Naive thymus-derived CD4-positive, alpha-beta T cell (primary cell): ENCODE measurements at regions not wholly inside any gene's neighbourhood (a gene's known extent, or its start where the extent isn't known, plus 50 kb on each side); places are given as distances from the start of the nearest gene placed in this dataset.

Experiments
- ATAC-seq: fragments of 150-1000 bp; cut with Tn5 transposase; 2 replicates; pipeline ENCODE4 v1.10.0; 2021; ENCODE audit warnings: mild to moderate bottlenecking, moderate library complexity
- CTCF ChIA-PET: fragments of 350-600 bp; sonication (Branson Sonifier 250); formaldehyde crosslinking; loops from one replicate; lab custom pipeline; 2021; ENCODE audit warnings: antibody characterized with exemption; lab: Charles Lee
- POLR2A ChIA-PET: fragments of 350-600 bp; sonication (Branson Sonifier 250); formaldehyde crosslinking; loops from one replicate; lab custom pipeline; 2021; ENCODE audit warnings: antibody characterized with exemption, inconsistent platforms; lab: Charles Lee
- DNase-seq, 9 donors: peaks; one replicate each; pipeline versions ENCODE4 v3.0.0 to v3.0.0-alpha.2; 2020 to 2022; ENCODE audit warnings: mixed read lengths in 1 of 9
- H3K27ac ChIP-seq: one replicate; pipeline ENCODE4 v1.7.0; 2013; ENCODE audit warnings: mild to moderate bottlenecking, low read depth, low read length, moderate library complexity
- H3K27me3 ChIP-seq, 2 donors: one replicate each; pipeline ENCODE4 v1.7.0; 2013; ENCODE audit warnings: low read length in 2 of 2, mild to moderate bottlenecking in 2 of 2, moderate library complexity in 2 of 2; ENCODE audit not compliant: control insufficient read depth in 2 of 2, insufficient read depth in 2 of 2
- H3K36me3 ChIP-seq, 3 experiments: 1 replicate in 2 of 3; 2 replicates in 1 of 3; pipeline ENCODE4 v1.7.0; 2013; ENCODE audit warnings: low read length in 3 of 3, mild to moderate bottlenecking in 3 of 3, moderate library complexity in 1 of 3; ENCODE audit not compliant: insufficient read depth in 3 of 3, control insufficient read depth in 2 of 3
- H3K4me1 ChIP-seq, 2 donors: one replicate each; pipeline ENCODE4 v1.7.0; 2013; ENCODE audit warnings: low read length in 2 of 2, mild to moderate bottlenecking in 2 of 2, moderate library complexity in 1 of 2; ENCODE audit not compliant: control insufficient read depth in 2 of 2, insufficient read depth in 2 of 2
- H3K4me3 ChIP-seq: 2 replicates; pipeline ENCODE4 v1.7.0; 2013; ENCODE audit warnings: mild to moderate bottlenecking, low read length
- H3K9me3 ChIP-seq, 3 experiments: 1 replicate in 2 of 3; 2 replicates in 1 of 3; pipeline ENCODE4 v1.7.0; 2013; ENCODE audit warnings: low read length in 3 of 3; ENCODE audit not compliant: control insufficient read depth in 2 of 3
- H3K27ac Mint-ChIP-seq, 9 donors: one replicate each; pipeline ENCODE4 v1.8.0; 2020 to 2022; ENCODE audit warnings: mixed read lengths in 9 of 9, mild to moderate bottlenecking in 8 of 9, moderate library complexity in 5 of 9, inconsistent platforms in 2 of 9
- H3K27me3 Mint-ChIP-seq, 5 donors: one replicate each; pipeline ENCODE4 v1.8.0; 2021 to 2022; ENCODE audit warnings: mixed read lengths in 5 of 5, mild to moderate bottlenecking in 1 of 5
- H3K36me3 Mint-ChIP-seq, 5 donors: one replicate each; pipeline ENCODE4 v1.8.0; 2020 to 2022; ENCODE audit warnings: mixed read lengths in 5 of 5, mild to moderate bottlenecking in 3 of 5, inconsistent platforms in 1 of 5
- H3K4me1 Mint-ChIP-seq, 7 donors: one replicate each; pipeline ENCODE4 v1.8.0; 2020 to 2022; ENCODE audit warnings: mixed read lengths in 7 of 7, mild to moderate bottlenecking in 3 of 7, inconsistent platforms in 1 of 7
- H3K4me3 Mint-ChIP-seq, 10 donors: one replicate each; pipeline ENCODE4 v1.8.0; 2020 to 2022; ENCODE audit warnings: mild to moderate bottlenecking in 10 of 10, mixed read lengths in 10 of 10, moderate library complexity in 6 of 10, inconsistent platforms in 2 of 10
- H3K9me3 Mint-ChIP-seq, 11 donors: one replicate each; pipeline ENCODE4 v1.8.0; 2020 to 2022; ENCODE audit warnings: mixed read lengths in 11 of 11, mild to moderate bottlenecking in 4 of 11, inconsistent platforms in 1 of 11, moderate library complexity in 1 of 11
- intact Hi-C, 2 donors: fragments of 100-400 bp; cut with micrococcal nuclease; formaldehyde crosslinking; loops; one replicate each; pipeline ENCODE4 v1.15.1; 2023

- H3K4me3 Mint-ChIP-seq: no peak overlapping the region
- Histone ChIP-seq H3K4me1 (no peaks in the 10 kb centered on the region), H3K27me3 (no peaks in the 10 kb centered on the region), H3K9me3 (no peaks in the 10 kb centered on the region), H3K27ac (no peak overlapping the region), H3K4me3 (no peak overlapping the region), H3K36me3 (no peaks in the 10 kb centered on the region)
- ATAC-seq: no peak
- DNase-seq: no peak
- no peaks in the 10 kb centered on the region for H3K27me3 Mint-ChIP-seq
- ChIA-PET POLR2A (no interaction called here), CTCF (no interaction called here)
- H3K27ac Mint-ChIP-seq: no peak overlapping the region
- no peaks in the 10 kb centered on the region for H3K4me1 Mint-ChIP-seq
- H3K36me3 Mint-ChIP-seq: no peaks in the 10 kb centered on the region
- intact Hi-C loops: no loop called here
- H3K9me3 Mint-ChIP-seq: peaks cover 0 to 10% (median 0%) of the 10 kb centered on the region in 11 donors
Measured at GRCh38 chr5:31066655-31067328, 126.7 kb upstream of the CDH6 start.

DNA sequence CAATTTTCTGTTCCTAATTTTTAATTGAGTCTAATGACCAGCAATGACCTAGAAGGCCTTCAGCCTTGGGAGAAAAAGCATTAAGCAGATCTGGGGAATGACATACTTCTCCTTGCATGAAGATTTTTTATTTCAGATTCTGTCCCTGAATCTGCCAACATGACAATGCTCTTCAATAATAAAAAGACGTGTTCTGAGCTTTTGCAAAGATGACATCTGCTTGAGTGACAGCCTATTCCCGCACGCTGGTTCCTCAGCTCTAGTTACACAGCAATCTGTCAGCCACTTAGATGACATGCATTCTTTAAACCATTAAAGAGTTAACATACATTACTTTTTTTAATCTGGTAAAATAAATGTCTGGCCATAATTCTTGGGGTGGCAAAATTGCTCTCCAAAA is 129.3 kb upstream of the CDH6 start:
- H3K27ac ChIP-seq: no peak overlapping the region
- Mint-ChIP-seq H3K27me3 (no peaks in the 10 kb centered on the region), H3K4me3 (no peak overlapping the region), H3K9me3 (peaks cover 0 to 12% (median 1%) of the 10 kb centered on the region in 11 donors), H3K27ac (no peak overlapping the region), H3K36me3 (no peaks in the 10 kb centered on the region), H3K4me1 (no peaks in the 10 kb centered on the region)
- POLR2A ChIA-PET: no interaction called here
- no peaks in the 10 kb centered on the region for H3K27me3 ChIP-seq
- CTCF ChIA-PET: no interaction called here
- no peak for ATAC-seq
- intact Hi-C loops: no loop called here
- no peaks in the 10 kb centered on the region for H3K36me3 ChIP-seq
- no peak overlapping the region for H3K4me3 ChIP-seq
- H3K9me3 ChIP-seq: no peaks in the 10 kb centered on the region
- no peak for DNase-seq
- no peaks in the 10 kb centered on the region for H3K4me1 ChIP-seq

DNA sequence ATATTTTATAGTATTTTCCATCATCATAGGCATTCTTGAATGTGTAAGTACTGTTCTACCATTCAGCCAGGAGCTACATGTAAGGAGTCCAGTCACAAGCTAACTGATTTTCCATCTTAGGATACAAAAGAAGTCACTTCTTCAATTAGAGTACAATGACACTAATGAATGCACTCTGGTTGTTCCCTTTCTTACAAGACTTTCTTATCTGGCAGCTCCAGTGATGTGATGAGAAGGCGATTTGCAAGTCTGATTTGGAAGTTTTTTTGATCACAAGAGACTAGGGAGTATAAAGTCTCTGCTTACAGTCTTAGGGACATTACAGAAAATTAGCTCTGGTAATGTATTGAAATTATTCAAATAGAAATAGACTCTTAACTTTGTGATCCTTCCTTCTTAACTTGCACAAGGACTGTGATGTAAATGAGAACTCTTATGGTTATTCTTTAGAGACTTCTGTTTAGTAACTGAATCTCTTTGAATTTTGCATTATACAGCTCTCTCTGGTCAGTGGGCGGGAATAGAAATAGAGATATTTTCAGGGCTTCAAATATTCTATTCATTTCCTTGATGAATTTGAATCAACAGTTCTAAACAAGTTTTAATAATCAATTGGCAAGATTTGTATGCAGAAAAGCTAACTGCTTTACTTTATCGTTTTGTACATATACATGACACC is 130.4 kb upstream of the CDH6 start:
- CTCF ChIA-PET: no interaction called here
- no peak for DNase-seq
- Mint-ChIP-seq H3K9me3 (peaks cover 0 to 10% (median 3%) of the 10 kb centered on the region in 11 donors), H3K4me1 (no peaks in the 10 kb centered on the region), H3K27me3 (no peaks in the 10 kb centered on the region), H3K27ac (no peak overlapping the region), H3K36me3 (no peaks in the 10 kb centered on the region), H3K4me3 (no peak overlapping the region)
- intact Hi-C loops: no loop called here
- Histone ChIP-seq H3K4me3 (no peak overlapping the region), H3K36me3 (no peaks in the 10 kb centered on the region), H3K27ac (no peak overlapping the region), H3K9me3 (no peaks in the 10 kb centered on the region), H3K4me1 (no peaks in the 10 kb centered on the region), H3K27me3 (no peaks in the 10 kb centered on the region)
- POLR2A ChIA-PET: no interaction called here
- no peak for ATAC-seq

DNA sequence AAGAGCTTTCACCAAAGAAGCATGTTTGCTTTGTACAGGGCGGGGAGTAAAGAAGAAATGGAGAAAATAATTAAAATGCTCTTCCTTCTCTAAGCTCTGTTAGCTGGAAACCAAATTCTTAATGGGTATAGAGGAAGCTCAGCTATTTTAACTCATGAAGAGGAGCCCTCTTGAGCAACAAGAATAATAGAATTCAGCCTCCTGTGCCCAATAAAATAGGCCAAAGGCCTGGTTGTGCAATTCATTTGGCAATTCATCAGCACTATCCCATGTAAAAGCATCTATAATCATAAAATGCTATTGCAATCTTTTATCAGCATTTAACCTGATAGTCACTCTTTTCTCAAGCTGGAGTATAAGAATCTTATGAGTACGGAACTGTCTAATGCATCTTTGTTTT is 133.6 kb upstream of the CDH6 start:
- no peaks in the 10 kb centered on the region for H3K36me3 ChIP-seq
- POLR2A ChIA-PET: no interaction called here
- intact Hi-C loops: no loop called here
- H3K36me3 Mint-ChIP-seq: no peaks in the 10 kb centered on the region
- H3K27ac Mint-ChIP-seq: no peak overlapping the region
- ATAC-seq (no peak), DNase-seq (no peak)
- H3K4me3 Mint-ChIP-seq: no peak overlapping the region
- no peaks in the 10 kb centered on the region for H3K27me3 ChIP-seq
- H3K4me1 Mint-ChIP-seq: no peaks in the 10 kb centered on the region
- no peak overlapping the region for H3K27ac ChIP-seq
- no peak overlapping the region for H3K4me3 ChIP-seq
- no peaks in the 10 kb centered on the region for H3K4me1 ChIP-seq
- H3K9me3 ChIP-seq: no peaks in the 10 kb centered on the region
- H3K9me3 Mint-ChIP-seq: peaks cover 2 to 14% (median 7%) of the 10 kb centered on the region in 11 donors
- CTCF ChIA-PET: no interaction called here
- H3K27me3 Mint-ChIP-seq: no peaks in the 10 kb centered on the region

DNA sequence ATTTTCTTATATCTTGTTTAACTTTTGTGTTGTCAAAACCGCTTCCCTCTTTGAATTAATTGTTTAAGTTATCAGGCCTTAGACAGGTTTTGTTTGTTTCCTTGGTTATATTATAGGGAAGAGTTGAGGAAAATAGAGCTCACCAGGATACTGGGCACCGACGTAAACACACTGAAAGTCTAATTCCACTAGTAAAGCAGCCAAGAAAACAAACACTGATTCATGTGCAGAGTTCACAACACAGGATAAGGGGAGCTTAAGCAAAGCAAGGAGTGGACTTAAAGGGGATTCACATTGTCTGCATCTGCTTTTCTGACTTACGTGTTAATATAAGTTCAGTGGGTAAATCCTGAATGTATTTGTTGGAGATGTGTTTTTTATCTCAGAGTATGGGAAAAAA is 139.0 kb upstream of the CDH6 start:
- ATAC-seq (no peak), DNase-seq (no peak)
- Mint-ChIP-seq H3K4me3 (no peak overlapping the region), H3K36me3 (no peaks in the 10 kb centered on the region), H3K27ac (no peak overlapping the region), H3K27me3 (no peaks in the 10 kb centered on the region), H3K4me1 (no peaks in the 10 kb centered on the region), H3K9me3 (peaks cover 2 to 16% (median 5%) of the 10 kb centered on the region in 11 donors)
- no peaks in the 10 kb centered on the region for H3K4me1 ChIP-seq
- no peak overlapping the region for H3K4me3 ChIP-seq
- H3K27ac ChIP-seq: no peak overlapping the region
- POLR2A ChIA-PET: no interaction called here
- intact Hi-C loops: no loop called here
- no peaks in the 10 kb centered on the region for H3K36me3 ChIP-seq
- H3K27me3 ChIP-seq: no peaks in the 10 kb centered on the region
- CTCF ChIA-PET: no interaction called here
- no peaks in the 10 kb centered on the region for H3K9me3 ChIP-seq

DNA sequence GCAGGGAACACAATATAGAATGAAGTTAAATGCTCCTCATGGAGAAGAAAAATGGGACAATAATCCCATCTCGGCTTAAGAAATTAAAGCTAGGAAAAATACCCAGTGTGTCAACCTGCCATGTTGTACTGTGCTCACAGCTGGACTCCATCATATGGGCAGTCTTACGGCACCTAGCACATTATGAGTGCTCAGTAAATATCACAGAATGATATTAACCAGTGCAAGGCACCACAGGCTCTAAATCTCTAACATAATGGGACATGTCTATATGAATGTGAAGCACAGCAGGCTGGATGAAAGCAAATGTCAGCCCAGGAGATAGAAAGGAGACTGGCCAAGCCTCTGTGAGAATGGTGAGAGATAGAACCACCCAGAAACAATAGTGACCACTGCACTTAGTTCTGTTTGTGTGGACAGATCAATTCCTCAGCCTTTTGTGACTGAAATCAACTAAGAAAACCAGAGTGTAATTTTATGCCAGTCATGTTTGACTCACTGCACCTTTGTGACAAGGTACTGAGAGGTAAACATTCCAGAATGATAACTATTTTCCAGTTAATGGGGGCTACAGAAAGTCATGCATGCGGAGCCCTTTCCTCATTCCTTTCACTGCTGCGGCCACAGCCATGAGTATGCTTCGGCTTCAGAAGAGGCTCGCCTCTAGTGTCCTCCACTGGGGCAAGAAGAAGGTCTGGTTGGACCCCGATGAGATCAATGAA is 140.4 kb upstream of the CDH6 start:
- H3K4me1 Mint-ChIP-seq: no peaks in the 10 kb centered on the region

More for the DNA sequence above, 140.4 kb upstream of the CDH6 start:
- Mint-ChIP-seq H3K4me3 (no peak overlapping the region), H3K9me3 (peaks cover 0 to 11% (median 4%) of the 10 kb centered on the region in 11 donors), H3K36me3 (no peaks in the 10 kb centered on the region), H3K27me3 (no peaks in the 10 kb centered on the region), H3K27ac (no peak overlapping the region)
- CTCF ChIA-PET: no interaction called here
- Histone ChIP-seq H3K27me3 (no peaks in the 10 kb centered on the region), H3K27ac (no peak overlapping the region), H3K4me1 (no peaks in the 10 kb centered on the region), H3K36me3 (no peaks in the 10 kb centered on the region), H3K9me3 (no peaks in the 10 kb centered on the region), H3K4me3 (no peak overlapping the region)
- intact Hi-C loops: no loop called here
- ATAC-seq (no peak), DNase-seq (no peak)
- POLR2A ChIA-PET: no interaction called here
